ENCODE measurements at regions not wholly inside any gene's neighbourhood (a gene's known extent, or its start where the extent isn't known, plus 50 kb on each side); places are given as distances from the start of the nearest gene placed in this dataset.

DNA sequence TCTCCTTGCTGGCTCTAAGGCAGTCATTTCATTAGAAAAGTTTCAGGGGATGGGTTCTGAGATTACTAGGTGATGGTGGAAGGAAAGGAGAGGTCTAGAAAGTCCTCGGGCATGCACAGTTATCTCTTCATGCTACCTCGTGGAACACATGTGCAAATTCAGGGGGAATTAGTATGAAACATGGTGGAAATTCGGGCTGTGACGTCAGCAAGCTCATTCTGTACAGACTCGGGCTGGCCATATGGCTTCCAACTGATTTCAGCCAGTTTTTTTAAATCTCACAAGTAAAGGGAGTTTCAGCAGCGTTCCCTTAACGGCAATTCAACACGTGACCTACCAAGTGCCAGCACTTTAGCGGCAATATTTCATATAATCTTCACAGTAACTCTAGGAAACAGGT, 251.1 kb downstream of the TBL1XR1 start:
- ChIA-PET POLR2A (no interaction called here), CTCF (interaction anchor here (1.2 kb wide), 1 partner anchor 12 kb away, joined by 3 read pairs; no protein-coding TSS in a partner anchor)
- no peak for DNase-seq (ENCODE audit: extremely low spot score)
- TF ChIP-seq, protein P1, sequence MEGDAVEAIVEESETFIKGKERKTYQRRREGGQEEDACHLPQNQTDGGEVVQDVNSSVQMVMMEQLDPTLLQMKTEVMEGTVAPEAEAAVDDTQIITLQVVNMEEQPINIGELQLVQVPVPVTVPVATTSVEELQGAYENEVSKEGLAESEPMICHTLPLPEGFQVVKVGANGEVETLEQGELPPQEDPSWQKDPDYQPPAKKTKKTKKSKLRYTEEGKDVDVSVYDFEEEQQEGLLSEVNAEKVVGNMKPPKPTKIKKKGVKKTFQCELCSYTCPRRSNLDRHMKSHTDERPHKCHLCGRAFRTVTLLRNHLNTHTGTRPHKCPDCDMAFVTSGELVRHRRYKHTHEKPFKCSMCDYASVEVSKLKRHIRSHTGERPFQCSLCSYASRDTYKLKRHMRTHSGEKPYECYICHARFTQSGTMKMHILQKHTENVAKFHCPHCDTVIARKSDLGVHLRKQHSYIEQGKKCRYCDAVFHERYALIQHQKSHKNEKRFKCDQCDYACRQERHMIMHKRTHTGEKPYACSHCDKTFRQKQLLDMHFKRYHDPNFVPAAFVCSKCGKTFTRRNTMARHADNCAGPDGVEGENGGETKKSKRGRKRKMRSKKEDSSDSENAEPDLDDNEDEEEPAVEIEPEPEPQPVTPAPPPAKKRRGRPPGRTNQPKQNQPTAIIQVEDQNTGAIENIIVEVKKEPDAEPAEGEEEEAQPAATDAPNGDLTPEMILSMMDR (IDR thresholded peaks at IDR 0.05; ENCODE audit: control extremely low read depth, extremely low read depth, low read depth, missing control alignments) = no peak

DNA sequence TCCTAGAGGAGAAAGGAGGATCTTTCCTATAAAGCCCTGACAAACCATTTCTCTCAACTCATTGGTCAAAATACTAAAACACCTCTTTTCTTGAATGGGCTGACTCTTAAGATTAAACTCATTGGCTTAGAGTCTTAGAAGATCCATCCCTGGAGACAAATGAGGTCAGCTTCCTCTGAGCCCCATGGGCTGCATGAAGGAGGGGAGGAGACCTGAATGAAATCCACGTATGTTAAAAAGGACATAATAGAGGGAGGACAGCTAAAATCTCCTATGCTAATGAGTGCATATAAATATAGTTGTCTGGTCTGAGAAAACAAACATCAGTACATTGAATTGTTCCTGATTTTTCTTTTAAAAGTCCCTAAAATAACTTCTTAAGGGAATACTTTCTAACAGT, 255.0 kb downstream of the TBL1XR1 start:
- no peak for DNase-seq (ENCODE audit: extremely low spot score)
- TF ChIP-seq, protein P1 (IDR thresholded peaks at IDR 0.05; ENCODE audit: control extremely low read depth, extremely low read depth, low read depth, missing control alignments) = no peak
- CTCF ChIA-PET = no interaction called here
- POLR2A ChIA-PET = no interaction called here

DNA sequence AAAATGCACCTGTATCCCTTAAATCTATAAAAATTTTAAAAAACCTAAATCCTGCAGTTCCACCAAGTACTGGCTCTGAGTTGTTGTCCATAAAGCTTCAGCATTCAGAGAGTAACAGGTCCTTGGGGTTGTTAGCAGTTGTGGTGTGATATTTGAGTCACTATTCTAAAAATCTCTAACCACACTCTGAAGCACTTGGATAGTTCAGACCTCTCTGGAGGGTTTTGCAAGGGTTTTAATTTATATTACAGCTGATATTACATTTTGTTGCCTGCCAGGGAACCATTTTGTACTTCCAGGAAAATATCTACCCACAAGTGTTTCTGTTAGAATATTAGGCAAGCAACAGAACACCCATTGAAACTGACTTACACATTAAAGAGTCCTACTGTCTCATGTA, 255.6 kb downstream of the TBL1XR1 start:
- TF ChIP-seq, protein P1 (IDR thresholded peaks at IDR 0.05; ENCODE audit: control extremely low read depth, extremely low read depth, low read depth, missing control alignments) = no peak
- ChIA-PET POLR2A (no interaction called here), CTCF (interaction anchor here (1.2 to 1.8 kb wide), 2 partner anchors 21 to 69 kb away, joined by 3 to 20 read pairs; no protein-coding TSS in a partner anchor)
- no peak for DNase-seq (ENCODE audit: extremely low spot score)

DNA sequence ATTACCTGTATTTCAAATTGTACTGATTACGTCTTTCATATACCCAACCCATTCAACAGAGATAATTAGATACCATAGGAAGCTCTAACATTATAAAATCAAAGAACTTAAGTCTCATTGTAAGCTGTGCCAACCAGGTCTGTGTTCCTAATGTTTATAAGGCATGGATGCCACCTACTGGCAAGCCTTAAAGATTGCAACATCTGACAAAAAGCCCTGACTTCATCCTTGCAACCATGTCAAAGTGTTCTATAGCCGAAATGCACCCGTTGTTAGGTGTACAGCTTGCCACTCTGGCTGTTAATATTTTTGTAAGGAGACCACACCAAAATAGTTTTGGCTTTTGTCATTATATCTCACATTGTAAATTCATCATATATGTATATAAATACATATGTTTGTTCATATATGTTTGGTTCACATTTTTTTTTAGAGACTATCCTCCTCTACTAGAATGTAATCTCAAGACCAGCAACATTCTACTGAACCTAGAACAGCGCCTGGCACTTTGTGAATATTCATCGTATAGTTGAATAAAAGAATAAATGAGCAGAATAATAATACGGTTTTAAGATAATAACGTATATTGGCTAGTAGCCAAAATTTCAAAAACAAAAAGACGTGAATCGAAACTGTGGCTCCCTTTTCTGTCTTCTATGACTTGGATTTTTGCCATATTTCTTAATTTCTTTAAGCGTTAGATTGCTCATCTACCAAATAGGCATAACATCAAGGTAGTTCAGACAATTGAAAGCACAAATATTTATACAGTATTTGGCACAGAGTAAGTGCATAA, 258.1 kb downstream of the TBL1XR1 start:
- TF ChIP-seq, protein P1 (IDR thresholded peaks at IDR 0.05; ENCODE audit: control extremely low read depth, extremely low read depth, low read depth, missing control alignments) = peak; percentile 80

DNA sequence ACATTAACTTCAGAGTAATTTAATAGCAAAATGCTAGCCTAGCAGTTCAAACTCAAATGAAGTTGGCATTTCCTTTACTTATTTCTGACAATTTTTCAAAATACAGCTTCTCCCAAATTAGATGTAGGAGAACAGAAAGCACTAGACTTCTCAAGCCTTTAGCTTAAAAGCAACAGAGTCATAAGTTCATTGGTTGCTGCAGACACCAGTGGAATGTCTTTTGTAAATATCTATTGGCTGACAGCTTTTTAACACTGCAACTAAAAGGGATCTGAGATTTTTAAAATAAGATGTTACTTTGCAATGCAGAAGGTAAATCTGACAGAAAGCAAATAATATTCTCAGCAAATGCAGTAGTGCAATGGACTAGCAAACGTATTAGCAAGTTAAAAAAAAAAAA, 259.3 kb downstream of the TBL1XR1 start:
- TF ChIP-seq, protein P1 (IDR thresholded peaks at IDR 0.05; ENCODE audit: control extremely low read depth, extremely low read depth, low read depth, missing control alignments) = no peak
- ChIA-PET CTCF (interaction anchor here (1.1 to 2.6 kb wide), 9 partner anchors 8 to 66 kb away, joined by 3 to 21 read pairs (median 5); no protein-coding TSS in a partner anchor), POLR2A (no interaction called here)
- DNase-seq (ENCODE audit: extremely low spot score) = no peak

More for the DNA sequence above, 258.1 kb downstream of the TBL1XR1 start:
- CTCF ChIA-PET = interaction anchor here (1.4 to 2.6 kb wide), 7 partner anchors 10 to 67 kb away, joined by 4 to 21 read pairs (median 7); no protein-coding TSS in a partner anchor
- POLR2A ChIA-PET = no interaction called here
- peak; percentile 65 for DNase-seq (ENCODE audit: extremely low spot score)

DNA sequence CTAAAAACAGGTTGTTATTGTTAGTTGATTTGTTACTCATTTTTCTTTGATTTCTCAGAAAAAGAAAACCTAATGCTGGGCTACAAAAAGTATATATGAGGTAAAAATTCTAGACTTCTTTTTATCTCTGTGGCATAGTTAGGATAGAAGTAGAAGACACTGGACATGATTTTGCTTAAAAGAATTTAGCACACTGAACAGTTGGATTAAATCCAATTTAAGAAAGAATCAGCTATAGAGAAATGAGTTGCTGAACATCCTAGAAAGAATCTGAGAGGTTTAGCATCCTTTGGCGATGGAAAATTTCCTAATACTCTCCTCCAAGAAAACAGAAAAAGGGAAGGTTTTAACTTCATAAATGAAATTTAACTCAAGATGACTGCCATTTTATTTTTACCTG, 259.7 kb downstream of the TBL1XR1 start:
- no peak for DNase-seq (ENCODE audit: extremely low spot score)
- POLR2A ChIA-PET = no interaction called here
- CTCF ChIA-PET = interaction anchor here (1.1 to 2.6 kb wide), 8 partner anchors 8 to 65 kb away, joined by 3 to 21 read pairs (median 6); no protein-coding TSS in a partner anchor
- TF ChIP-seq, protein P1 (IDR thresholded peaks at IDR 0.05; ENCODE audit: control extremely low read depth, extremely low read depth, low read depth, missing control alignments) = no peak
